Left lung (tissue), 4 donors: ENCODE measurements at regions not wholly inside any gene's neighbourhood (a gene's known extent, or its start where the extent isn't known, plus 50 kb on each side); places are given as distances from the start of the nearest gene placed in this dataset.

Experiments
- ATAC-seq: fragments of 200-7000 bp; cut with Tn5 transposase; one replicate; pipeline ENCODE4 v1.9.1; 2020; ENCODE audit warnings: moderate library complexity
- DNase-seq, 4 donors: peaks; one replicate each; pipeline ENCODE4 v3.0.0-alpha.2; 2013 to 2020
- H3K27ac ChIP-seq, 2 donors: fragments of 200-600 bp; sonication (generic) in 1 of 2; one replicate each; pipeline versions ENCODE4 v1.5.0 to v1.8.0; 2020 to 2021
- H3K27me3 ChIP-seq, 2 donors: fragments of 200-600 bp; sonication (generic) in 1 of 2; one replicate each; pipeline versions ENCODE4 v1.5.0 to v1.8.0; 2020 to 2021
- H3K36me3 ChIP-seq, 2 donors: fragments of 200-600 bp; sonication (generic) in 1 of 2; one replicate each; pipeline versions ENCODE4 v1.5.0 to v1.8.0; 2020 to 2021
- H3K4me1 ChIP-seq, 2 donors: fragments of 200-600 bp; one replicate each; pipeline ENCODE4 v1.8.0; 2021
- H3K4me3 ChIP-seq, 2 donors: fragments of 200-600 bp; sonication (generic) in 1 of 2; one replicate each; pipeline versions ENCODE4 v1.5.0 to v1.8.0; 2020 to 2021; ENCODE audit warnings: mild to moderate bottlenecking in 1 of 2
- H3K9me3 ChIP-seq, 2 donors: fragments of 200-600 bp; sonication (generic) in 1 of 2; one replicate each; pipeline versions ENCODE4 v1.5.0 to v1.8.0; 2020 to 2021
- CTCF ChIP-seq, 2 donors: fragments of 200-600 bp; sonication (generic) in 1 of 2; IDR thresholded peaks; one replicate each; pipeline versions ENCODE4 v1.5.0 to v1.8.0; 2021; ENCODE audit warnings: antibody characterized with exemption in 2 of 2
- intact Hi-C, 2 donors: fragments of 100-400 bp; cut with DNase I; formaldehyde crosslinking; loops; one replicate each; pipeline versions ENCODE4 v1.11.2 to v1.14.2; 2022
- donor health status: DM: no; HTN: yes; CAD: no.
- donor health status: DM: no; HTN: no; CAD: no.

- DNase-seq (no peak), ATAC-seq (no peak)
- no peaks in the 10 kb centered on the region for H3K36me3 ChIP-seq
- H3K4me1 ChIP-seq, result no peaks in the 10 kb centered on the region
- H3K27me3 ChIP-seq, result no peaks in the 10 kb centered on the region
- intact Hi-C loops, result no loop called here
- H3K9me3 ChIP-seq, result no peaks in the 10 kb centered on the region
- H3K27ac ChIP-seq, result no peak overlapping the region
- no peak overlapping the region for H3K4me3 ChIP-seq
- TF ChIP-seq CTCF (IDR thresholded peaks at IDR 0.05), result no peak
Measured at GRCh38 chr4:170269950-170270349, 180.2 kb upstream of the AADAT start.

- Histone ChIP-seq H3K27me3 (no peaks in the 10 kb centered on the region), H3K9me3 (no peaks in the 10 kb centered on the region), H3K4me3 (no peak overlapping the region), H3K27ac (no peak overlapping the region), H3K36me3 (no peaks in the 10 kb centered on the region), H3K4me1 (no peaks in the 10 kb centered on the region)
- ATAC-seq (peak; percentile 100), DNase-seq (peak in 3 of 4 donors; percentile 51 to 89 (median 61))
- intact Hi-C loops, result no loop called here
- TF ChIP-seq CTCF (IDR thresholded peaks at IDR 0.05), result peak; percentile 56 to 60
Measured at GRCh38 chr4:170259631-170260153, 169.9 kb upstream of the AADAT start.

GRCh38 chr4:170256807-170257206, 167.1 kb upstream of the AADAT start:
- no peaks in the 10 kb centered on the region for H3K9me3 ChIP-seq
- no peak overlapping the region for H3K4me3 ChIP-seq
- ATAC-seq, result peak; percentile 21
- intact Hi-C loops, result no loop called here
- H3K4me1 ChIP-seq, result no peaks in the 10 kb centered on the region
- no peak overlapping the region for H3K27ac ChIP-seq
- no peak for TF ChIP-seq CTCF (IDR thresholded peaks at IDR 0.05)
- H3K36me3 ChIP-seq, result no peaks in the 10 kb centered on the region
- H3K27me3 ChIP-seq, result no peaks in the 10 kb centered on the region
- DNase-seq, result no peak

DNA sequence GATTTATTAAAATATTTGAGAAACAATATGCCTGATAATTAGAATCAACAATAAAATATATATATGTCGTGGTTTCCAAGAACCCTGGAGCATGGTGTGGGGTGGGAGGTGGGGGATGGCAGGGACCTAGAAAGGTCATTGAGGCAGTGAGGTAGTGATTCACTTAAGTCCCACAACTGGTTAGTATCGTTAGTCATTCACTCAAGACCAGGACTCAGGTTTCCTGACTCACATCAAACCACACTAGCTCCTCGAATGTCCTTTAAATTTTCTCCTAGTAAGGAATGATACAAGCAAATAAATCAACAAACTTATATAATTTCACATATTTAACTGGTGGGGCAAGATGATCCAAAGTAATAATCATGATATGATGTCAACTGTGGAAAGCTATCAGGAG, 158.8 kb upstream of the AADAT start:
- no peak overlapping the region for H3K4me3 ChIP-seq

DNA sequence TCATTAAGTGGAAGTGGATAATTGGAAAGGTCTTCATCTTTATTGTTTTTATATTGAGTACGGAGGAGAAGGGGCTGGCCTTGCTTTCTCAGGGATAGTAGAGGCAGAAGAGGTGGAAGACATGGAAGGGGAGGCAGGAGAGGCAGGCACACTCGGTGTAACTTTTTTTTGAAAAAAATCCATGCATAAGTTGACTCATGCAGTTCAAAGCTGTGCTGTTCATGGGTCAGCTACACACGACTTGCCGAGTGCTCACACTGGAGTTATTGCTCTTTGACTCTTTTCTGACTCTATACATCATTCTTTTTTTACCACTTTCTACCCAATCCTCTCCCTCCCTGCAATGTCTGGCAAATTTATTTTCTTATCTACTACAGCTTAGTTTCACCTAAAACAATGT, 158.3 kb upstream of the AADAT start:
- Histone ChIP-seq H3K36me3 (no peaks in the 10 kb centered on the region), H3K27ac (no peak overlapping the region), H3K4me3 (no peak overlapping the region), H3K27me3 (no peaks in the 10 kb centered on the region), H3K4me1 (no peaks in the 10 kb centered on the region), H3K9me3 (no peaks in the 10 kb centered on the region)
- intact Hi-C loops, result no loop called here
- ATAC-seq (no peak), DNase-seq (no peak)
- no peak for TF ChIP-seq CTCF (IDR thresholded peaks at IDR 0.05)

More for the DNA sequence above, 158.8 kb upstream of the AADAT start:
- intact Hi-C loops, result no loop called here
- Histone ChIP-seq H3K9me3 (no peaks in the 10 kb centered on the region), H3K27me3 (no peaks in the 10 kb centered on the region), H3K4me1 (no peaks in the 10 kb centered on the region), H3K36me3 (no peaks in the 10 kb centered on the region), H3K27ac (no peak overlapping the region)
- no peak for TF ChIP-seq CTCF (IDR thresholded peaks at IDR 0.05)
- DNase-seq, result no peak
- ATAC-seq, result no peak
